IMR-90 (cell line): ENCODE measurements at regions not wholly inside any gene's neighbourhood (a gene's known extent, or its start where the extent isn't known, plus 50 kb on each side); places are given as distances from the start of the nearest gene placed in this dataset.

Experiments used
- ATAC-seq: fragments of 200-7000 bp; cut with Tn5 transposase; 2 replicates; pipeline ENCODE4 v1.9.1; 2020; ENCODE audit warnings: low read depth, mild to moderate bottlenecking, moderate library complexity
- BruUV-seq: library from RNA; stranded (reverse); fragments of 400-500 nt; replicated peaks from 2 replicates; lab custom pipeline; 2021; lab: Mats Ljungman, UMichigan
- CTCF ChIA-PET: fragments of 300-600 bp; formaldehyde crosslinking; extraction: SDS; loops from one replicate; lab custom pipeline; 2021; ENCODE audit warnings: antibody characterized with exemption; lab: Yijun Ruan, JAX
- POLR2A ChIA-PET: fragments of 300-600 bp; sonication (Branson Sonifier 250); formaldehyde crosslinking; loops from one replicate; lab custom pipeline; 2022; ENCODE audit warnings: antibody characterized with exemption; ENCODE audit not compliant: unreplicated experiment; lab: Charles Lee
- DNase-seq: peaks from one replicate; pipeline ENCODE4 v3.0.0; 2013
- H2AFZ ChIP-seq: replicated peaks from 2 replicates; pipeline ENCODE3; 2013; ENCODE audit warnings: low read length, mild to moderate bottlenecking; ENCODE audit not compliant: poor library complexity
- H2AK5ac ChIP-seq: 2 replicates; pipeline ENCODE4 v1.6.1; 2013; ENCODE audit warnings: low read depth, low read length, inconsistent platforms
- H2AK9ac ChIP-seq: replicated peaks from 2 replicates; pipeline ENCODE3; 2013; ENCODE audit warnings: mild to moderate bottlenecking, low read depth, low read length, moderate library complexity; ENCODE audit not compliant: poor library complexity
- H2BK120ac ChIP-seq: 2 replicates; pipeline ENCODE4 v1.6.1; 2013; ENCODE audit warnings: low read depth, low read length, inconsistent platforms
- H2BK15ac ChIP-seq: 3 replicates; pipeline ENCODE4 v1.6.1; 2013; ENCODE audit warnings: low read depth, low read length, inconsistent platforms
- H2BK20ac ChIP-seq: 2 replicates; pipeline ENCODE4 v1.6.1; 2013; ENCODE audit warnings: low read depth, mild to moderate bottlenecking, inconsistent platforms, low read length, moderate library complexity
- H2BK5ac ChIP-seq: 2 replicates; pipeline ENCODE4 v1.6.1; 2013; ENCODE audit warnings: mild to moderate bottlenecking, low read depth, low read length, inconsistent platforms; ENCODE audit not compliant: poor library complexity, severe bottlenecking
- H3K14ac ChIP-seq: replicated peaks from 2 replicates; pipeline ENCODE4 v1.6.1; 2013; ENCODE audit warnings: low read depth, low read length, inconsistent platforms
- H3K18ac ChIP-seq: 2 replicates; pipeline ENCODE4 v1.6.1; 2013; ENCODE audit warnings: low read depth, low read length, control low read depth
- H3K23ac ChIP-seq: 2 replicates; pipeline ENCODE4 v1.6.1; 2013; ENCODE audit warnings: low read depth, low read length, inconsistent platforms
- H3K27ac ChIP-seq: 2 replicates; pipeline ENCODE4 v1.5.1; 2013; ENCODE audit warnings: mild to moderate bottlenecking, control low read depth, low read length; ENCODE audit not compliant: insufficient read depth
- H3K27me3 ChIP-seq: 2 replicates; pipeline ENCODE4 v1.6.1; 2013; ENCODE audit warnings: low read length; ENCODE audit not compliant: control insufficient read depth, insufficient read depth
- H3K36me3 ChIP-seq: 2 replicates; pipeline ENCODE4 v1.6.1; 2013; ENCODE audit warnings: low read length, mixed read lengths; ENCODE audit not compliant: control insufficient read depth, insufficient read depth
- H3K4ac ChIP-seq: 2 replicates; pipeline ENCODE4 v1.6.1; 2013; ENCODE audit warnings: low read depth, low read length, inconsistent platforms
- H3K4me1 ChIP-seq: 2 replicates; pipeline ENCODE4 v1.6.1; 2013; ENCODE audit warnings: low read length, mixed read lengths; ENCODE audit not compliant: control insufficient read depth, insufficient read depth
- H3K4me2 ChIP-seq: 2 replicates; pipeline ENCODE4 v1.6.1; 2013; ENCODE audit warnings: low read depth, mild to moderate bottlenecking, control low read depth, low read length, moderate library complexity
- H3K4me3 ChIP-seq: 2 replicates; pipeline ENCODE4 v1.5.1; 2013; ENCODE audit warnings: low read depth, mild to moderate bottlenecking, control low read depth, low read length, moderate library complexity; ENCODE audit not compliant: insufficient read depth
- H3K56ac ChIP-seq: 2 replicates; pipeline ENCODE4 v1.6.1; 2013; ENCODE audit warnings: low read length, inconsistent platforms; ENCODE audit not compliant: insufficient read depth; ENCODE audit errors: extremely low read depth
- H3K79me1 ChIP-seq, 2 experiments: 2 replicates each; pipeline ENCODE4 v1.6.1; 2013; ENCODE audit warnings: low read length in 2 of 2, inconsistent platforms in 1 of 2, low read depth in 1 of 2
- H3K9ac ChIP-seq: 2 replicates; pipeline ENCODE4 v1.6.1; 2013; ENCODE audit warnings: low read depth, low read length, control low read depth
- H3K9me1 ChIP-seq: 2 replicates; pipeline ENCODE4 v1.6.1; 2013; ENCODE audit warnings: low read length, inconsistent platforms; ENCODE audit not compliant: insufficient read depth
- H3K9me3 ChIP-seq: 2 replicates; pipeline ENCODE4 v1.6.1; 2013; ENCODE audit warnings: low read length; ENCODE audit not compliant: control insufficient read depth, insufficient read depth
- H4K20me1 ChIP-seq: 2 replicates; pipeline ENCODE4 v1.6.1; 2013; ENCODE audit warnings: low read length, inconsistent platforms; ENCODE audit not compliant: insufficient read depth
- H4K5ac ChIP-seq: 2 replicates; pipeline ENCODE4 v1.6.1; 2013; ENCODE audit warnings: mild to moderate bottlenecking, low read depth, low read length, control low read depth
- H4K8ac ChIP-seq, 2 experiments: 2 replicates each; pipeline ENCODE4 v1.6.1; 2013; ENCODE audit warnings: low read depth in 2 of 2, low read length in 2 of 2, control low read depth in 1 of 2, inconsistent platforms in 1 of 2
- H4K91ac ChIP-seq: 2 replicates; pipeline ENCODE4 v1.6.1; 2013; ENCODE audit warnings: low read depth, low read length, inconsistent platforms; ENCODE audit not compliant: insufficient read depth
- BHLHE40 ChIP-seq: fragments of 150-350 bp; IDR thresholded peaks from 2 replicates; pipeline ENCODE4 v1.6.1; 2016; ENCODE audit warnings: mild to moderate bottlenecking, low read depth, low read length
- CEBPB ChIP-seq: IDR thresholded peaks from 2 replicates; pipeline ENCODE4 v1.6.1; 2012; ENCODE audit warnings: low read depth, low read length, improper control_type of control experiment
- FOS ChIP-seq: fragments of 150-350 bp; IDR thresholded peaks from 2 replicates; pipeline ENCODE4 v1.6.1; 2016; ENCODE audit warnings: low read depth, low read length
- MAFK ChIP-seq: IDR thresholded peaks from 2 replicates; pipeline ENCODE4 v1.6.1; 2012; ENCODE audit warnings: low read depth, low read length, improper control_type of control experiment
- MAZ ChIP-seq: IDR thresholded peaks from 2 replicates; pipeline ENCODE4 v1.6.1; 2012; ENCODE audit warnings: low read depth, mild to moderate bottlenecking, low read length, improper control_type of control experiment, moderate library complexity, borderline replicate concordance
- MXI1 ChIP-seq: IDR thresholded peaks from 2 replicates; pipeline ENCODE4 v1.6.1; 2012; ENCODE audit warnings: low read depth, mild to moderate bottlenecking, low read length, moderate library complexity, borderline replicate concordance
- POLR2A ChIP-seq: IDR thresholded peaks from 2 replicates; pipeline ENCODE4 v1.6.1; 2012; ENCODE audit warnings: mild to moderate bottlenecking, low read depth, low read length
- SMC3 ChIP-seq: fragments of 150-350 bp; IDR thresholded peaks from 2 replicates; pipeline ENCODE4 v1.6.1; 2016; ENCODE audit warnings: low read depth, mild to moderate bottlenecking, antibody characterized with exemption, low read length, moderate library complexity
- WGBS, 2 experiments: methylation state at CpG; one replicate each; pipeline versions ENCODE4 v1.1.5 to v1.1.7; 2013; ENCODE audit warnings: missing lambda C conversion rate in 2 of 2; ENCODE audit not compliant: insufficient read length in 1 of 2; ENCODE audit errors: extremely low coverage in 2 of 2; 5-methylcytosine and 5-hydroxymethylcytosine counted together
- dilution Hi-C: fragments of 300-500 bp; cut with HindIII; formaldehyde crosslinking; loops from one replicate; pipeline ENCODE4 v1.14.3; 2018; ENCODE audit warnings: low sequenced_read_pairs; ENCODE audit not compliant: unreplicated experiment
- in situ Hi-C: fragments of 300-500 bp; cut with MboI; formaldehyde crosslinking; loops from 3 replicates; pipeline ENCODE4 v1.14.3; 2019; ENCODE audit warnings: low sequenced_read_pairs, inconsistent platforms, mixed read lengths
- intact Hi-C: fragments of 100-400 bp; cut with micrococcal nuclease; formaldehyde crosslinking; loops from 2 replicates; pipeline ENCODE4 v1.10.0; 2022
- TF ChIP-seq, protein P1 (sequence below): fragments of 150-350 bp; IDR thresholded peaks from 2 replicates; pipeline ENCODE4 v1.6.1; 2016; ENCODE audit warnings: low read depth, mild to moderate bottlenecking, low read length, moderate library complexity, borderline replicate concordance
- TF ChIP-seq, protein P2 (sequence below): fragments of 150-350 bp; IDR thresholded peaks from 2 replicates; pipeline ENCODE4 v1.6.1; 2017; ENCODE audit warnings: mild to moderate bottlenecking, antibody characterized with exemption, low read length, low read depth
- TF ChIP-seq, protein P3 (sequence below): conservative IDR thresholded peaks from 2 replicates; pipeline ENCODE4 v1.5.1; 2012; ENCODE audit warnings: mild to moderate bottlenecking, low read depth, low read length, improper control_type of control experiment

DNA sequence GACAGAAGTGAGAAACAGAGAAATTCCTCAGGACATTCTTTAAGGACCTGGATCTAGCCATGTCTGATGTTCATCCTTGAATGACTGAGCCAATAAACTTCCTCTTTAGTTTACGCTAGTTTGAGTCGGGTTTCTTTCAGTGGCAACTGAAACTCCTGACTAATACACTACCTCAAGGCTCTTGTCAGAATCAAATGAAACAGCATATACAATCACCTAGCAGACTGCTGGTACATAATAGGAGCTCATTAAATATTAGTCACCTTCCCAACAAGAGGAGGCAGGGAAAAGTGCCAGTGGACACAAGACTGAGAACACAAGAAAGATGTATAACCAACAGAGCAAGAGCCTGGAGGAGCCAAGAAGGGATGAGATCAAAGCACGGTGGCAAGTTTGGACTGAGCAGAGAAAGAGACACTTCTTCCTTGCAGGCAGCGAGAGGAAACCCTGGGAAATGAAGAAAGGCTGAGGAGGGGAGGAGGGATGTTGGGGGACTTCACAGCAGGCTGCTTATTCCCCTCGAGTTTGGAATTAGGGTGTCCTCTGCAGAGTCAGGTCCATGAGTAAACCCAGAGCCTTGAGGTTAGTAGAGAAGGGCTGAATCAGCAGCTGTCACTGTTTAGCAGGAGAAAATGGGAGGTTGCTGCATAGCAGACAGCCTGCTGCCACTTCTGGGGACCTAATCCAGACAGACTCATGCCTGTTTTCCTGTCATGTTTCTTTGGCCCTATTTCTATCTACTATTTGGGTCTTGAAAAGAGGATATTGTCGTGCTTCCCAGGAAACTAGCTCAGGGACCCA lies 73.3 kb downstream of the MRPL46 start:
- Histone ChIP-seq H2BK15ac (no peak overlapping the region), H2BK120ac (no peak overlapping the region), H3K4me2 (no peak overlapping the region), H4K5ac (no peak overlapping the region), H4K91ac (no peak overlapping the region), H3K36me3 (no peaks in the 10 kb centered on the region), H3K27ac (no peak overlapping the region), H3K79me1 (no peaks in the 10 kb centered on the region), H3K4me1 (no peaks in the 10 kb centered on the region), H2AK5ac (no peak overlapping the region), H3K23ac (no peak overlapping the region), H4K8ac (no peak overlapping the region), H3K9ac (no peak overlapping the region), H3K14ac (no peak overlapping the region), H3K27me3 (no peaks in the 10 kb centered on the region), H3K9me1 (no peaks in the 10 kb centered on the region), H3K56ac (no peak overlapping the region), H2AFZ (no peak overlapping the region), H2BK5ac (no peak overlapping the region), H2BK20ac (no peak overlapping the region), H3K9me3 (no peaks in the 10 kb centered on the region; the same call in 1 of the 2 replicates), H3K18ac (no peak overlapping the region), H3K4ac (no peak overlapping the region), H4K20me1 (no peaks in the 10 kb centered on the region), H2AK9ac (no peak overlapping the region), H3K4me3 (no peak overlapping the region)
- no TSS peak for BruUV-seq
- DNase-seq, result no peak
- ATAC-seq, result no peak
- CTCF ChIA-PET, result no interaction called here
- WGBS, 2 experiments, result 45% methylated on average over 3 of the region's 6 CpGs; no CpG with 5 or more reads in 1 of the 2 experiments
- in situ Hi-C loops, result no loop called here
- POLR2A ChIA-PET, result no interaction called here
- dilution Hi-C loops, result no loop called here
- TF ChIP-seq MXI1 (no peak), FOS (no peak), POLR2A (no peak), MAZ (no peak), MAFK (no peak), SMC3 (no peak), CEBPB (no peak), BHLHE40 (no peak)
- TF ChIP-seq, protein P1, sequence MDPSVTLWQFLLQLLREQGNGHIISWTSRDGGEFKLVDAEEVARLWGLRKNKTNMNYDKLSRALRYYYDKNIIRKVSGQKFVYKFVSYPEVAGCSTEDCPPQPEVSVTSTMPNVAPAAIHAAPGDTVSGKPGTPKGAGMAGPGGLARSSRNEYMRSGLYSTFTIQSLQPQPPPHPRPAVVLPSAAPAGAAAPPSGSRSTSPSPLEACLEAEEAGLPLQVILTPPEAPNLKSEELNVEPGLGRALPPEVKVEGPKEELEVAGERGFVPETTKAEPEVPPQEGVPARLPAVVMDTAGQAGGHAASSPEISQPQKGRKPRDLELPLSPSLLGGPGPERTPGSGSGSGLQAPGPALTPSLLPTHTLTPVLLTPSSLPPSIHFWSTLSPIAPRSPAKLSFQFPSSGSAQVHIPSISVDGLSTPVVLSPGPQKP, result no peak
- TF ChIP-seq, protein P2, sequence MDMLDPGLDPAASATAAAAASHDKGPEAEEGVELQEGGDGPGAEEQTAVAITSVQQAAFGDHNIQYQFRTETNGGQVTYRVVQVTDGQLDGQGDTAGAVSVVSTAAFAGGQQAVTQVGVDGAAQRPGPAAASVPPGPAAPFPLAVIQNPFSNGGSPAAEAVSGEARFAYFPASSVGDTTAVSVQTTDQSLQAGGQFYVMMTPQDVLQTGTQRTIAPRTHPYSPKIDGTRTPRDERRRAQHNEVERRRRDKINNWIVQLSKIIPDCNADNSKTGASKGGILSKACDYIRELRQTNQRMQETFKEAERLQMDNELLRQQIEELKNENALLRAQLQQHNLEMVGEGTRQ, result no peak
- TF ChIP-seq, protein P3, sequence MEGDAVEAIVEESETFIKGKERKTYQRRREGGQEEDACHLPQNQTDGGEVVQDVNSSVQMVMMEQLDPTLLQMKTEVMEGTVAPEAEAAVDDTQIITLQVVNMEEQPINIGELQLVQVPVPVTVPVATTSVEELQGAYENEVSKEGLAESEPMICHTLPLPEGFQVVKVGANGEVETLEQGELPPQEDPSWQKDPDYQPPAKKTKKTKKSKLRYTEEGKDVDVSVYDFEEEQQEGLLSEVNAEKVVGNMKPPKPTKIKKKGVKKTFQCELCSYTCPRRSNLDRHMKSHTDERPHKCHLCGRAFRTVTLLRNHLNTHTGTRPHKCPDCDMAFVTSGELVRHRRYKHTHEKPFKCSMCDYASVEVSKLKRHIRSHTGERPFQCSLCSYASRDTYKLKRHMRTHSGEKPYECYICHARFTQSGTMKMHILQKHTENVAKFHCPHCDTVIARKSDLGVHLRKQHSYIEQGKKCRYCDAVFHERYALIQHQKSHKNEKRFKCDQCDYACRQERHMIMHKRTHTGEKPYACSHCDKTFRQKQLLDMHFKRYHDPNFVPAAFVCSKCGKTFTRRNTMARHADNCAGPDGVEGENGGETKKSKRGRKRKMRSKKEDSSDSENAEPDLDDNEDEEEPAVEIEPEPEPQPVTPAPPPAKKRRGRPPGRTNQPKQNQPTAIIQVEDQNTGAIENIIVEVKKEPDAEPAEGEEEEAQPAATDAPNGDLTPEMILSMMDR, result no peak
- intact Hi-C loops, result no loop called here
